ENCODE measurements at regions not wholly inside any gene's neighbourhood (a gene's known extent, or its start where the extent isn't known, plus 50 kb on each side); places are given as distances from the start of the nearest gene placed in this dataset.

DNA sequence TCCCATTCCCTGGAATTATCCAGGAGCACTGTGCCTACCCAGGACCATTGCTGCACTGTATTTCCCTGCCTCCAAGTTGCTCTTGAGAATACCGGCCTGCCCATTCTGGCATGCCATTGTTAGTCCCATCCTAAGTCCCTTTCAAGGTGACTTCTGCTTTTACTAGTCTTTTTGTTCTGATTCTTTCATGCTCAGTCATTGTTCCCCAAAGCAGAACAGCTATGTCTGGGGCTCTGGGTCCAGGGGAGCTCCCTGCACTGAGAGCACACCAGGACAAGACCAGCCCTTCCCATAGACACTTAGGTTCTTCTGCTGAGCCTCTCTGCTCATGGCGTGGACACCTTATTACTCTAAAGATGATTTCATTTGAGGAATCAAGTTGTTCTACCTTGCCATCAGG, 388.9 kb upstream of the KLF4 start:
- no peak for DNase-seq

- no peak for DNase-seq
Measured at GRCh38 chr9:107875571-107875980, 386.0 kb upstream of the KLF4 start.

GRCh38 chr9:107874591-107875369, 385.2 kb upstream of the KLF4 start:
- DNase-seq: no peak

GRCh38 chr9:107874137-107874536, 384.6 kb upstream of the KLF4 start:
- no peak for DNase-seq

- DNase-seq: no peak
Measured at GRCh38 chr9:107872457-107873192, 383.1 kb upstream of the KLF4 start.

DNA sequence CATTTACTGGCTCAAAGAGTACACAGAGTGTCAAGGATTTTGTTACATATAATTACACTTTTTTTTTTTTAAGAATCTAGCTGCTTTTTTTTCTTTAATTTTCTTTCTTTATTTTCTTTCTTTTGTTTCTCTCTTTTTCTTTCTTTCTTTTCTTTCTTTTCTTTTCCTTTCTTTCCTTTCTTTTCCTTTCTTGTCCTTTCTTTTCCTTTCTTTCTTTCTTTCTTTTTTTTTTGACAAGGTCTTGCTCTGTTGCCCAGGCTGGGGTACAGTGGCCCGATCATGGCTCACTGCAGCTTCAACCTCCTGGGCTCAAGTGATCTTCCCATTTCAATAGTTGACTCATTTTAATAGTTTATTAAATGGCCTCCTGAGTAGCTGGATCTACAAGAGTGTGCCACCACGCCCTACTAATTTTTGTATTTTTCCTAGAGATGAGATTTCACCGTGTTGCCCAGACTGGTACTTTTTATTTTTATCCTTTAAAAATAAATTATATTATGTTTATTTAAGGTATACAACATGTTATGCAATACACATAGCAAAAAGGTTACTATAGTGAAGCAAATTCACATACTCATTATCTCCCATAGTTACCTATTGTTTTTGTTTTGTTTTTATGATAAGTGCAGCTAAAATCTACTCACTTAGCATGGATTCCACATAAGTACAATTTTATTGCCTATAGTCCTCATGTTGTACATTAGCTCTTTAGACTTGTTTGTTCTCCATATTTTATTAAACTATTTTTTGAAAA, 381.5 kb upstream of the KLF4 start:
- no peak for DNase-seq

- no peak for DNase-seq
Measured at GRCh38 chr9:107870221-107870620, 380.7 kb upstream of the KLF4 start.

- DNase-seq: no peak
Measured at GRCh38 chr9:107869111-107869510, 379.5 kb upstream of the KLF4 start.

GRCh38 chr9:107868186-107868585, 378.6 kb upstream of the KLF4 start:
- DNase-seq: no peak

DNA sequence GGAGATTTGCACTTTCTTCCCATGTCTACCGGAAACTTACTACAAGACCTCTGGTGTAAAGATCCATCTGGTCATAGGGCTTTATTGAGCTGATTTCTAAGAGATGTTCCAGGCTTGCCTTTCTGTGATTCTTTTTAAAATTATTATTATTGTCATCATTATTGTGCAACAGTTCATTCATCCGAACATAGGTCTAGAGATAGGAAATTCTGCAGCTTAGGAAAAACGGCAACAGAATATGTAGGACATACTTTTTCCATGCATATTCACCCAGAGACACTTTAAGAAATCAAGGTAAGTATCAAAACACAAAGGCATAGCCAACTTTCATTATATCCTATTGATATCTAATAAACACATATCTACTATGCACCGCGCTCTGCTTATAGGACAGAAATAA, 378.2 kb upstream of the KLF4 start:
- no peak for DNase-seq

- no peak for DNase-seq
Measured at GRCh38 chr9:107866711-107867311, 377.2 kb upstream of the KLF4 start.

DNA sequence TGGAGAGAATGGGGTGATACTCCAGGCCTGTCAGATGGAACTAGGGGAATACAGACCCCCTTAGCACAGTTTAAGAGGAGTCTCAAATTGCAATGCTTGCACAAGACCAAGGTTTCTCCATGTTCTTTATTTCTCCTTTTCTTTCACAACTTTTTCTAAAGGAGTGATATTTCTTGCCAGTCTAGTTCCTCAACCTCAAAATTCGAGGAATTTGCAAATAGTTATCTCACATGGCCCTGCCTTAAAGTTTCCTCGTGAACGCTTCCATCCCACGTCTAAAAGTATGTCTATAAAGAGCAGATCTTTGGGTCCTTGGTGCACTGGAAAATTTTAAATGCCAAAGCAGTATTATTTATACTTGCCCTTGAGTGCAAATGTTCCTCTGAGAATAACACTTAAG, 373.8 kb upstream of the KLF4 start:
- DNase-seq: no peak

DNA sequence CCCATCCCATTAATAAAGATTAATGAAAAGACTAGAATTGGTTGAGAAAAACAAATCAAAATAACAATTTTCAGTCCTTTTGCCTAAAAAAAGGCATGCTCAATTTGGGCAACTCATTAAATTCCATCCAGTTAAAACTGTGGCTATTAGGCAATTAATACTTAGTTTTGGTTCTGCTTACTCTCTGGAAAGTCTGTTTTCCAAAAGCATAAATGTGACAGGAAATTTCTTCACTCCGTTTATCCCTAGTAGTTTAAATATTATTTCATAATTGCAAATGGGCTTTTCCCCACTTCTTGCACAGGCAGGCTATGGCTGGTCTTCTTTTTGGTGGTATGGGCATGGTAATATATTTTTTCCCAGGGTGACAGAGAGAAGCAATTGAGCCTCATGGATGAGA, 373.3 kb upstream of the KLF4 start:
- no peak for DNase-seq

DNA sequence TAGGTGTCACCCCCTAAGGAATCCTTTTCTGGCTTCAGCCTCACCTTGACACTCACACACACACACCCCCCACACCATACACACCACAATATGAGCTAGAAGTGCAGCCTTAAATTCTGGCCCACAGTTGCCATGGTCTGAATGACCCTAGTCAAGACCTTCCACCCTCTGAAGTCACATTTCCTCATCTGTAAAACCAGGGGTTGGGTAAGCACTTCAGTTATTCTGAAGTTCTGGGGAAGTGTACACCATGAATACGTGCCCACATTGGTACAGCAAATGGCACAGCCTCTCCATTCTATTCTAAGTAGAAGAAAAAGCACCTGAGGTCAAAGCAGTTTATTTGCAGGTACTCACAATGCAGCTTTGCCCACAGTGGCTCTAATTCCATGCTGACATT, 372.8 kb upstream of the KLF4 start:
- no peak for DNase-seq

DNA sequence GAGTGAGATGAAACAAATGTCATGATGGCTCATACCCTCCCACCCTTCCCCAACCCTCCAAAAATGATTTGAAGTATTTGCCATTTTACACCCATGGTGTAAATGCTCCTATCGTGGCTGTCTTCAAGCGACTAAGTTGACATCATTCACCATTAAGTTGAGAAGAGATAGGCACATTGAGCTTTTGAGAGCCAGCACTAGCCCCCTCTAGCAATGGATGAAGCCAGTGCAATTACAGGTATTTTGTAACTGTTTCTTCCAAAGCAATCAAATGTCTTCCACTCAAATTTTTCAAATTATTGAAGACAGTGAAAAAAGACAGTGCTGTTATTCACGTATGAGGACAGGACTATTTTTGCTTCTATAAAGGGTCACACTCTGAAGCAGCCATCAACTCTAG, 371.5 kb upstream of the KLF4 start:
- DNase-seq: no peak

GRCh38 chr9:107858260-107858659, 368.7 kb upstream of the KLF4 start:
- DNase-seq: no peak

DNA sequence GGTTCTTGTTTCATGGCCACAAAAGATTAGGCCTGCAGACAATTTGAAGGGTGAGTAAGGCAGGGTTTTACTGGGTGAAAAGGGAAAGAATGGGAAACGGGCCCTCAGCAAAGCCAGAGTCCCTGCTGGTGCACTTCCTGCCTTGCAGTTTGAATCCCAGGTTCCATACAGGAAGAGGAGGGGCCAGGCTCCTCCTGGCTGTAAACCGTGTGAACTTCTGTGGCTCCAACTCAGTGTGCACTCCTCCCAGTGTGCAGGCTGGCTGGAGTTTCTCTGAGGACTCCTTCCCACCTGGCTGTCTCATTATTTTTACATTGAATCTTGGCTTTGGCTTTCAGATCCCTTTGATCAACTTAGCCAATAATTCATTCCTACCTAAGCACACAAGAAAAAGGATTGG, 367.1 kb upstream of the KLF4 start:
- no peak for DNase-seq

- no peak for DNase-seq
Measured at GRCh38 chr9:107855164-107855563, 365.6 kb upstream of the KLF4 start.

- DNase-seq: no peak
Measured at GRCh38 chr9:107853461-107853860, 363.9 kb upstream of the KLF4 start.

- no peak for DNase-seq
Measured at GRCh38 chr9:107852891-107853290, 363.3 kb upstream of the KLF4 start.

DNA sequence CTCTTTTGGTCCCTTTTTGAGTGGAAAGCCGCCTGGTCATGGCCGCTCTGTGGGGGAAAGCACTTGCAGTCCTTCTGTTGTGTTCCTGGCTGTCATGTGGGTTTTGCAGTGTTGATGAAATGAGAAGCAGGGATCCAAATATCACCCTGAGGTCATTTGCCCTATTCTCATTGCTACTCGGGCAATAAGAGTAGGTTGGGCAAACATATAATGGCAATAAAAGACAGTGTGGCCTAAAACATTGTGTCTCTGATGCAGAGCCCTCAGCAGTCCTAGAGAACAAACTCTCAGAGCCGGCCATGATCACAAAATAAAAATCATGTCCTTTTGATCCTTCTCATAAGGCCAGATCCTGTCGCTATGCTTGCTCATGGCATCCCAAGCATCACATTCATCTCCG, 361.1 kb upstream of the KLF4 start:
- no peak for DNase-seq
